HEK293 (cell line): ENCODE measurements at regions not wholly inside any gene's neighbourhood (a gene's known extent, or its start where the extent isn't known, plus 50 kb on each side); places are given as distances from the start of the nearest gene placed in this dataset.

Experiments
- CTCF ChIA-PET: fragments of 350-600 bp; formaldehyde crosslinking; extraction: SDS; loops from one replicate; lab custom pipeline; 2021; ENCODE audit warnings: antibody characterized with exemption; lab: Yijun Ruan, JAX
- POLR2A ChIA-PET: fragments of 300-600 bp; formaldehyde crosslinking; extraction: SDS; loops from one replicate; lab custom pipeline; 2020; ENCODE audit warnings: antibody characterized with exemption, inconsistent platforms; lab: Yijun Ruan, JAX
- H3K27ac ChIP-seq: fragments of 200-500 bp; sonication (Bioruptor generic); 2 replicates; pipeline ENCODE4 v1.5.1; 2014; ENCODE audit warnings: low read depth, low read length, control low read depth, inconsistent platforms; ENCODE audit errors: extremely low read depth
- H3K36me3 ChIP-seq, 2 experiments: fragments of 200-500 bp in 1 of 2; sonication (Bioruptor generic) in 1 of 2; 1 replicate in 1 of 2; 2 replicates in 1 of 2; pipeline ENCODE4 v1.5.1; 2014 to 2017; ENCODE audit warnings: inconsistent platforms in 2 of 2, low read length in 2 of 2; ENCODE audit not compliant: control insufficient read depth in 2 of 2, insufficient read depth in 1 of 2
- H3K4me1 ChIP-seq: fragments of 200-500 bp; sonication (Bioruptor generic); 2 replicates; pipeline ENCODE4 v1.5.1; 2014; ENCODE audit warnings: mild to moderate bottlenecking, low read length, inconsistent platforms; ENCODE audit not compliant: control insufficient read depth, insufficient read depth
- H3K4me3 ChIP-seq: 2 replicates; pipeline ENCODE4 v1.5.1; 2011; ENCODE audit warnings: low read depth, mild to moderate bottlenecking, control low read depth, low read length, moderate library complexity
- H3K9me3 ChIP-seq: fragments of 200-500 bp; sonication (Bioruptor generic); 2 replicates; pipeline ENCODE4 v1.5.1; 2014; ENCODE audit warnings: low read depth, low read length, inconsistent platforms; ENCODE audit not compliant: control insufficient read depth, insufficient read depth
- AEBP2 ChIP-seq: fragments of 450-650 bp; formaldehyde crosslinking; IDR thresholded peaks from 2 replicates; pipeline ENCODE4 v1.5.1; 2016; ENCODE audit warnings: missing biosample characterization, missing genetic modification characterization, borderline replicate concordance
- HOXA7 ChIP-seq: sonication (generic); formaldehyde crosslinking; IDR thresholded peaks from 2 replicates; pipeline ENCODE4 v1.8.1; 2022; ENCODE audit warnings: missing genetic modification reagents, borderline replicate concordance
- IKZF3 ChIP-seq: fragments of 450-650 bp; IDR thresholded peaks from 2 replicates; pipeline ENCODE4 v1.5.0; 2018; ENCODE audit warnings: missing biosample characterization, mild to moderate bottlenecking, missing genetic modification characterization, moderate library complexity
- KLF17 ChIP-seq: fragments of 450-650 bp; formaldehyde crosslinking; IDR thresholded peaks from 2 replicates; pipeline ENCODE4 v1.5.1; 2016; ENCODE audit warnings: missing biosample characterization, missing genetic modification characterization
- ZBTB7A ChIP-seq: fragments of 450-650 bp; formaldehyde crosslinking; IDR thresholded peaks from 2 replicates; pipeline ENCODE4 v1.5.1; 2016; ENCODE audit warnings: low read depth, missing biosample characterization, missing genetic modification characterization
- ZNF10 ChIP-seq: fragments of 450-650 bp; formaldehyde crosslinking; IDR thresholded peaks from 2 replicates; pipeline ENCODE4 v1.5.1; 2017; ENCODE audit warnings: missing biosample characterization, missing genetic modification characterization
- ZNF223 ChIP-seq: fragments of 450-650 bp; formaldehyde crosslinking; IDR thresholded peaks from 2 replicates; pipeline ENCODE4 v1.5.1; 2016; ENCODE audit warnings: missing biosample characterization, missing genetic modification characterization
- ZNF280D ChIP-seq: fragments of 450-650 bp; formaldehyde crosslinking; IDR thresholded peaks from 2 replicates; pipeline ENCODE4 v1.5.1; 2016; ENCODE audit warnings: missing biosample characterization, missing genetic modification characterization
- ZNF37A ChIP-seq: fragments of 450-650 bp; IDR thresholded peaks from 2 replicates; pipeline ENCODE4 v1.5.1; 2018; ENCODE audit warnings: missing biosample characterization, missing genetic modification characterization
- ZNF560 ChIP-seq: fragments of 450-650 bp; formaldehyde crosslinking; IDR thresholded peaks from 2 replicates; pipeline ENCODE4 v1.5.1; 2017; ENCODE audit warnings: missing biosample characterization, missing genetic modification characterization, borderline replicate concordance
- ZNF624 ChIP-seq: fragments of 450-650 bp; formaldehyde crosslinking; IDR thresholded peaks from 2 replicates; pipeline ENCODE4 v1.5.1; 2017; ENCODE audit warnings: missing biosample characterization, missing genetic modification characterization
- ZNF785 ChIP-seq: fragments of 450-650 bp; formaldehyde crosslinking; IDR thresholded peaks from 2 replicates; pipeline ENCODE4 v1.5.1; 2016; ENCODE audit warnings: missing biosample characterization, missing genetic modification characterization
- TF ChIP-seq, protein P1 (sequence below): fragments of 450-650 bp; formaldehyde crosslinking; IDR thresholded peaks from 2 replicates; pipeline ENCODE4 v1.5.1; 2016; ENCODE audit warnings: missing biosample characterization, missing genetic modification characterization

GRCh38 chr6:113258771-113259170 is 598.4 kb upstream of the MARCKS start:
- TF ChIP-seq ZBTB7A = no peak
- TF ChIP-seq ZNF37A (tag by site-specific recombination) = no peak
- TF ChIP-seq, protein P1, sequence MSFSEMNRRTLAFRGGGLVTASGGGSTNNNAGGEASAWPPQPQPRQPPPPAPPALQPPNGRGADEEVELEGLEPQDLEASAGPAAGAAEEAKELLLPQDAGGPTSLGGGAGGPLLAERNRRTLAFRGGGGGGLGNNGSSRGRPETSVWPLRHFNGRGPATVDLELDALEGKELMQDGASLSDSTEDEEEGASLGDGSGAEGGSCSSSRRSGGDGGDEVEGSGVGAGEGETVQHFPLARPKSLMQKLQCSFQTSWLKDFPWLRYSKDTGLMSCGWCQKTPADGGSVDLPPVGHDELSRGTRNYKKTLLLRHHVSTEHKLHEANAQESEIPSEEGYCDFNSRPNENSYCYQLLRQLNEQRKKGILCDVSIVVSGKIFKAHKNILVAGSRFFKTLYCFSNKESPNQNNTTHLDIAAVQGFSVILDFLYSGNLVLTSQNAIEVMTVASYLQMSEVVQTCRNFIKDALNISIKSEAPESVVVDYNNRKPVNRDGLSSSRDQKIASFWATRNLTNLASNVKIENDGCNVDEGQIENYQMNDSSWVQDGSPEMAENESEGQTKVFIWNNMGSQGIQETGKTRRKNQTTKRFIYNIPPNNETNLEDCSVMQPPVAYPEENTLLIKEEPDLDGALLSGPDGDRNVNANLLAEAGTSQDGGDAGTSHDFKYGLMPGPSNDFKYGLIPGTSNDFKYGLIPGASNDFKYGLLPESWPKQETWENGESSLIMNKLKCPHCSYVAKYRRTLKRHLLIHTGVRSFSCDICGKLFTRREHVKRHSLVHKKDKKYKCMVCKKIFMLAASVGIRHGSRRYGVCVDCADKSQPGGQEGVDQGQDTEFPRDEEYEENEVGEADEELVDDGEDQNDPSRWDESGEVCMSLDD = no peak
- no peak for TF ChIP-seq HOXA7
- TF ChIP-seq AEBP2 (tag by site-specific recombination) = no peak
- no peaks in the 10 kb centered on the region for H3K4me1 ChIP-seq
- no peaks in the 10 kb centered on the region; the same call in 1 of the 2 replicates for H3K9me3 ChIP-seq
- no peak overlapping the region for H3K4me3 ChIP-seq
- ChIA-PET CTCF (no interaction called here), POLR2A (no interaction called here)
- H3K36me3 ChIP-seq = no peaks in the 10 kb centered on the region
- no peak overlapping the region for H3K27ac ChIP-seq

- no peak overlapping the region for H3K4me3 ChIP-seq
- TF ChIP-seq ZNF785 (tag by site-specific recombination) (no peak), ZNF10 (tag by site-specific recombination) (no peak), KLF17 (tag by site-specific recombination) (no peak), ZNF560 (tag by site-specific recombination) (no peak), ZNF624 (tag by site-specific recombination) (no peak), IKZF3 (tag by site-specific recombination) (no peak)
- TF ChIP-seq, protein P1 = no peak
- H3K9me3 ChIP-seq = 0 out of 2 replicates have a peak, but pooled peaks cover 2% of the 10 kb centered on the region
- H3K36me3 ChIP-seq = no peaks in the 10 kb centered on the region
- ChIA-PET POLR2A (no interaction called here), CTCF (no interaction called here)
- no peak overlapping the region for H3K27ac ChIP-seq
- H3K4me1 ChIP-seq = no peaks in the 10 kb centered on the region
These were observed 585.7 kb upstream of the MARCKS start for GRCh38 chr6:113271437-113271836.

DNA sequence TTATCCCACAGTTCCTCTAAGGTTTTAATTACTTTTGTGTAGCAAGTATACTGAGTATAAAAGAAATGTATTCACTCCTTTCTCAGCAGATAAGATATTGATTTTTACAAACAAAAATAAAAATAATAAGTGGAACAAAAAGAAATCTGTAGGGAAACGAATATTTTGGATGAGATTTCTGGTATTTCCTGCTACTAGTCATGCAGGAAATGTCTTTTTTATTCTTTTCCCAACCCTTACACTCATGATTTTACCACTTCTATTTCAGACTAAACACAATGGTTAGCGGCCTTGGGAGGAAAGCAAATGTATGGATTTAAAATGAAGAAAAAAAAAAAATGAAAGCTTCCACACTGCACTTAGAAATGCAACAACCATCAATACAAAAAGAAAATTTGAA is 580.5 kb upstream of the MARCKS start:
- Histone ChIP-seq H3K27ac (no peak overlapping the region), H3K4me1 (no peaks in the 10 kb centered on the region), H3K9me3 (no peaks in the 10 kb centered on the region), H3K4me3 (no peak overlapping the region), H3K36me3 (no peaks in the 10 kb centered on the region)
- POLR2A ChIA-PET = no interaction called here
- TF ChIP-seq ZNF280D (no peak), ZNF223 (tag by site-specific recombination) (no peak)
- CTCF ChIA-PET = interaction anchor here (1.3 kb wide), 1 partner anchor 30 kb away, joined by 4 read pairs; no protein-coding TSS in a partner anchor
